ENCODE measurements at regions not wholly inside any gene's neighbourhood (a gene's known extent, or its start where the extent isn't known, plus 50 kb on each side); places are given as distances from the start of the nearest gene placed in this dataset.
A peak's percentile ranks its signal among the peaks of the same experiment; 100 is the strongest.

- no peaks in the 10 kb centered on the region for H3K27me3 ChIP-seq
- peaks cover 48% of the 10 kb centered on the region for H3K36me3 ChIP-seq
- DNase-seq (ENCODE audit: low spot score in 2 of 2): no peak
- no peaks in the 10 kb centered on the region for H3K9me3 ChIP-seq
- H3K4me3 ChIP-seq: no peak overlapping the region
- peak overlapping the region; percentile 10 for H3K27ac ChIP-seq
- no peak for TF ChIP-seq POLR2A (IDR thresholded peaks at IDR 0.05)
- TF ChIP-seq CTCF (IDR thresholded peaks at IDR 0.05): no peak
- TF ChIP-seq EP300 (IDR thresholded peaks at IDR 0.05): no peak
- TF ChIP-seq POLR2AphosphoS5 (IDR thresholded peaks at IDR 0.05): no peak
- peaks cover 51% of the 10 kb centered on the region for H3K4me1 ChIP-seq
- 84% methylated on average over 6 of the region's 21 CpGs for whole genome bisulfite sequencing
These were observed 114.7 kb downstream of the NCOR2 start for GRCh38 chr12:124452576-124453331.

- Histone ChIP-seq H3K9me3 (no peaks in the 10 kb centered on the region), H3K36me3 (peaks cover 49% of the 10 kb centered on the region), H3K27me3 (no peaks in the 10 kb centered on the region), H3K4me3 (no peak overlapping the region), H3K4me1 (peaks cover 41% of the 10 kb centered on the region), H3K27ac (no peak overlapping the region)
- TF ChIP-seq EP300 (IDR thresholded peaks at IDR 0.05) (no peak), POLR2A (IDR thresholded peaks at IDR 0.05) (no peak), CTCF (IDR thresholded peaks at IDR 0.05) (no peak), POLR2AphosphoS5 (IDR thresholded peaks at IDR 0.05) (no peak)
- no peak for DNase-seq (ENCODE audit: low spot score in 2 of 2)
- 89% methylated on average over 10 of the region's 12 CpGs for WGBS
These were observed 115.7 kb downstream of the NCOR2 start for GRCh38 chr12:124451637-124452243.

GRCh38 chr12:124451016-124451415, 116.4 kb downstream of the NCOR2 start:
- Histone ChIP-seq H3K27ac (no peak overlapping the region), H3K36me3 (peaks cover 45% of the 10 kb centered on the region), H3K4me1 (peaks cover 38% of the 10 kb centered on the region), H3K4me3 (no peak overlapping the region), H3K9me3 (no peaks in the 10 kb centered on the region), H3K27me3 (no peaks in the 10 kb centered on the region)
- WGBS: 88% methylated on average over 10 of the region's 11 CpGs
- no peak for DNase-seq (ENCODE audit: low spot score in 2 of 2)
- TF ChIP-seq CTCF (IDR thresholded peaks at IDR 0.05): no peak
- TF ChIP-seq EP300 (IDR thresholded peaks at IDR 0.05): no peak
- no peak for TF ChIP-seq POLR2A (IDR thresholded peaks at IDR 0.05)
- TF ChIP-seq POLR2AphosphoS5 (IDR thresholded peaks at IDR 0.05): no peak

GRCh38 chr12:124450376-124450750, 117.0 kb downstream of the NCOR2 start:
- Histone ChIP-seq H3K27ac (no peak overlapping the region), H3K9me3 (no peaks in the 10 kb centered on the region), H3K36me3 (peaks cover 45% of the 10 kb centered on the region), H3K27me3 (no peaks in the 10 kb centered on the region), H3K4me3 (no peak overlapping the region), H3K4me1 (peaks cover 35% of the 10 kb centered on the region)
- no peak for DNase-seq (ENCODE audit: low spot score in 2 of 2)
- TF ChIP-seq EP300 (IDR thresholded peaks at IDR 0.05) (no peak), CTCF (IDR thresholded peaks at IDR 0.05) (no peak), POLR2AphosphoS5 (IDR thresholded peaks at IDR 0.05) (no peak), POLR2A (IDR thresholded peaks at IDR 0.05) (no peak)
- WGBS: 95% methylated on average over 11 of the region's 15 CpGs

- H3K4me1 ChIP-seq: peaks cover 30% of the 10 kb centered on the region
- no peaks in the 10 kb centered on the region for H3K27me3 ChIP-seq
- no peak overlapping the region for H3K27ac ChIP-seq
- H3K4me3 ChIP-seq: no peak overlapping the region
- no peaks in the 10 kb centered on the region for H3K9me3 ChIP-seq
- WGBS: 84% methylated on average over 9 of the region's 25 CpGs
- peaks cover 51% of the 10 kb centered on the region for H3K36me3 ChIP-seq
- DNase-seq (ENCODE audit: low spot score in 2 of 2): no peak
- TF ChIP-seq CTCF (IDR thresholded peaks at IDR 0.05): no peak
- TF ChIP-seq POLR2A (IDR thresholded peaks at IDR 0.05): no peak
- TF ChIP-seq EP300 (IDR thresholded peaks at IDR 0.05): no peak
- TF ChIP-seq POLR2AphosphoS5 (IDR thresholded peaks at IDR 0.05): no peak
These were observed 117.6 kb downstream of the NCOR2 start for GRCh38 chr12:124449623-124450375.
